GM12878 (cell line): ENCODE measurements at regions not wholly inside any gene's neighbourhood (a gene's known extent, or its start where the extent isn't known, plus 50 kb on each side); places are given as distances from the start of the nearest gene placed in this dataset.

Experiments used
- POLR2A ChIP-seq: IDR thresholded peaks from 2 replicates; pipeline ENCODE4 v1.6.1; 2011; ENCODE audit warnings: low read depth, mild to moderate bottlenecking, low read length
- RCOR1 ChIP-seq: conservative IDR thresholded peaks from 2 replicates; pipeline ENCODE4 v1.6.1; 2012; ENCODE audit warnings: low read depth, low read length, improper control_type of control experiment
- SREBF2 ChIP-seq: IDR thresholded peaks from 2 replicates; pipeline ENCODE4 v1.6.1; 2012; ENCODE audit warnings: mild to moderate bottlenecking, low read length
- YY1 ChIP-seq: IDR thresholded peaks from 2 replicates; pipeline ENCODE4 v1.6.1; 2011; ENCODE audit warnings: low read depth, mild to moderate bottlenecking, low read length

DNA sequence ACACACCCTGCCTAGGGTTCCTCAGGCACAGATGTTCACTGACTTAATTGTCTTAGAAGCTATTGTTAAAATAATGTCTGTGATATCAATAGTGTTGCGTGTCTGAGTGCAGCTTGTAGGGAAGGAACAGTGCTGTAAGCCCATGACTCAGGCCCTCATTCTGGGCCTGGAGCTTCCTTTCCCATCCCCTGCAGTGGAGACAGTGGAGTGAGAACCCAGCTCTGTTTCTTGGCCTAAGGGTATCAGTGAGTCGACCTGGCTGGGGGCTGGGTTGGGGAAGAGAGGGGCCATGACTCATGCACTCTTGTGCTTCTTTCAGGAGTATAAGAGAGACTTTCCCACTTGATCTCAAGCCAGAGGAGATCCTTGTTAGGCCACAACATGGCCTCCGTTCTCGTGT lies 106.8 kb downstream of the HRH4 start:
- TF ChIP-seq POLR2A = no peak
- TF ChIP-seq YY1 = no peak
- no peak for TF ChIP-seq SREBF2
- no peak for TF ChIP-seq RCOR1
